ENCODE measurements at regions not wholly inside any gene's neighbourhood (a gene's known extent, or its start where the extent isn't known, plus 50 kb on each side); places are given as distances from the start of the nearest gene placed in this dataset.
"Not testable (repeated sequence)": the region's sequence is repeated elsewhere in the genome, so short reads cannot be mapped to it uniquely, and the experiment has no call there.

GRCh38 chr7:17580141-17580540 is 281.7 kb downstream of the AHR start:
- DNase-seq (ENCODE audit: low read depth), result no peak
- no peak overlapping the region for H3K4me3 ChIP-seq (ENCODE audit: low read depth, low read length)
- no peak for TF ChIP-seq CTCF (IDR thresholded peaks at IDR 0.05; ENCODE audit: low read depth, low read length, missing control alignments)

GRCh38 chr7:17580856-17581255 is 282.4 kb downstream of the AHR start:
- no peak overlapping the region for H3K4me3 ChIP-seq (ENCODE audit: low read depth, low read length)
- DNase-seq (ENCODE audit: low read depth), result no peak
- no peak for TF ChIP-seq CTCF (IDR thresholded peaks at IDR 0.05; ENCODE audit: low read depth, low read length, missing control alignments)

- DNase-seq (ENCODE audit: low read depth), result no peak
- H3K4me3 ChIP-seq (ENCODE audit: low read depth, low read length), result no peak overlapping the region
- no peak for TF ChIP-seq CTCF (IDR thresholded peaks at IDR 0.05; ENCODE audit: low read depth, low read length, missing control alignments)
These were observed 282.8 kb downstream of the AHR start for GRCh38 chr7:17581301-17581700.

- H3K4me3 ChIP-seq (ENCODE audit: low read depth, low read length); DNase-seq (ENCODE audit: low read depth): not testable (repeated sequence)
These were observed 284.2 kb downstream of the AHR start for GRCh38 chr7:17582696-17583095.

- no peak overlapping the region for H3K4me3 ChIP-seq (ENCODE audit: low read depth, low read length)
- no peak for DNase-seq (ENCODE audit: low read depth)
- TF ChIP-seq CTCF (IDR thresholded peaks at IDR 0.05; ENCODE audit: low read depth, low read length, missing control alignments), result no peak
These were observed 285.3 kb downstream of the AHR start for GRCh38 chr7:17583786-17584185.

GRCh38 chr7:17584822-17585221 is 286.4 kb downstream of the AHR start:
- DNase-seq (ENCODE audit: low read depth), result no peak

GRCh38 chr7:17586711-17587110 is 288.3 kb downstream of the AHR start:
- no peak for DNase-seq (ENCODE audit: low read depth)

More at GRCh38 chr7:17584822-17585221, 286.4 kb downstream of the AHR start:
- H3K4me3 ChIP-seq (ENCODE audit: low read depth, low read length), result no peak overlapping the region
- no peak for TF ChIP-seq CTCF (IDR thresholded peaks at IDR 0.05; ENCODE audit: low read depth, low read length, missing control alignments)

More at GRCh38 chr7:17586711-17587110, 288.3 kb downstream of the AHR start:
- H3K4me3 ChIP-seq (ENCODE audit: low read depth, low read length), result no peak overlapping the region
- TF ChIP-seq CTCF (IDR thresholded peaks at IDR 0.05; ENCODE audit: low read depth, low read length, missing control alignments), result no peak
